Pulmonary artery endothelial cell (primary cell): ENCODE measurements at regions not wholly inside any gene's neighbourhood (a gene's known extent, or its start where the extent isn't known, plus 50 kb on each side); places are given as distances from the start of the nearest gene placed in this dataset.

Source experiments
- DNase-seq: peaks from one replicate; pipeline ENCODE4 v3.0.0-alpha.2; 2011; ENCODE audit warnings: low read depth, low spot score

GRCh38 chr5:2049876-2050275 is 167.2 kb upstream of the IRX4 start:
- DNase-seq, result no peak

GRCh38 chr5:2048664-2049063 is 165.9 kb upstream of the IRX4 start:
- DNase-seq, result no peak

GRCh38 chr5:2047341-2047927 is 164.7 kb upstream of the IRX4 start:
- DNase-seq, result no peak

- DNase-seq, result no peak
These were observed 161.3 kb upstream of the IRX4 start for GRCh38 chr5:2044041-2044440.

- DNase-seq, result no peak
These were observed 156.4 kb upstream of the IRX4 start for GRCh38 chr5:2039180-2039531.

- no peak for DNase-seq
These were observed 155.8 kb upstream of the IRX4 start for GRCh38 chr5:2038321-2039179.

- no peak for DNase-seq
These were observed 154.2 kb upstream of the IRX4 start for GRCh38 chr5:2036885-2037284.

- DNase-seq, result no peak
These were observed 149.7 kb upstream of the IRX4 start for GRCh38 chr5:2032432-2032831.

GRCh38 chr5:2031581-2031980 is 148.9 kb upstream of the IRX4 start:
- no peak for DNase-seq

- DNase-seq, result no peak
These were observed 147.4 kb upstream of the IRX4 start for GRCh38 chr5:2030131-2030530.

- no peak for DNase-seq
These were observed 146.5 kb upstream of the IRX4 start for GRCh38 chr5:2029206-2029605.

- DNase-seq, result no peak
These were observed 145.1 kb upstream of the IRX4 start for GRCh38 chr5:2027790-2028189.

GRCh38 chr5:2024986-2025721 is 142.4 kb upstream of the IRX4 start:
- DNase-seq, result no peak

- DNase-seq, result no peak
These were observed 140.5 kb upstream of the IRX4 start for GRCh38 chr5:2023196-2023595.

GRCh38 chr5:2022436-2022835 is 139.7 kb upstream of the IRX4 start:
- DNase-seq, result no peak

GRCh38 chr5:2021484-2022176 is 138.9 kb upstream of the IRX4 start:
- DNase-seq, result no peak

GRCh38 chr5:2020730-2021129 is 138.0 kb upstream of the IRX4 start:
- no peak for DNase-seq

- DNase-seq, result no peak
These were observed 137.0 kb upstream of the IRX4 start for GRCh38 chr5:2019716-2020115.

GRCh38 chr5:2018390-2018724 is 135.6 kb upstream of the IRX4 start:
- no peak for DNase-seq

GRCh38 chr5:2017540-2018389 is 135.0 kb upstream of the IRX4 start:
- DNase-seq, result no peak

- no peak for DNase-seq
These were observed 133.2 kb upstream of the IRX4 start for GRCh38 chr5:2015961-2016360.
